HG02852 (cell line): ENCODE measurements at regions not wholly inside any gene's neighbourhood (a gene's known extent, or its start where the extent isn't known, plus 50 kb on each side); places are given as distances from the start of the nearest gene placed in this dataset.

Experiments
- ATAC-seq: cut with Tn5 transposase; IDR thresholded peaks from one replicate; pipeline ENCODE4 v1.9.1; 2021; ENCODE audit warnings: mild to moderate bottlenecking, moderate library complexity; ENCODE audit not compliant: unreplicated experiment

DNA sequence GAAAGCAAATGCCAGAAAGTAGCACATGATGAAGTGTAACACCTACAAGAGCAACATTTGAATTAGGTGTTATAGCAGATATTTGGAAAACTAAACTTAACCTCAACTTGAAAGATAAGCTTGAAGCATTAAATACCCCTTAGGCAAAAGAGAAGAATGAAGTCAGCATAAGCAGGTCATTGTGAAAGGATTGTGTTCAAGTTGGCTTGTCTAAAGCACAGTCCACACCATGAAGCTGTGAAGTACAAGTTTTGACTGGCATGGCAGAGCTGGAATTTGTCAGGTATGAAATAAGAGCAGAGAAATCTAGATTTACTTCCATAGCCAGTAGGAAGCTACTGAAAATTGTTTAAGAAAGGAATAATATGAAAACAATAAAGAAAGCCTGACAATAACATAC lies 480.3 kb upstream of the POT1 start:
- no peak for ATAC-seq

DNA sequence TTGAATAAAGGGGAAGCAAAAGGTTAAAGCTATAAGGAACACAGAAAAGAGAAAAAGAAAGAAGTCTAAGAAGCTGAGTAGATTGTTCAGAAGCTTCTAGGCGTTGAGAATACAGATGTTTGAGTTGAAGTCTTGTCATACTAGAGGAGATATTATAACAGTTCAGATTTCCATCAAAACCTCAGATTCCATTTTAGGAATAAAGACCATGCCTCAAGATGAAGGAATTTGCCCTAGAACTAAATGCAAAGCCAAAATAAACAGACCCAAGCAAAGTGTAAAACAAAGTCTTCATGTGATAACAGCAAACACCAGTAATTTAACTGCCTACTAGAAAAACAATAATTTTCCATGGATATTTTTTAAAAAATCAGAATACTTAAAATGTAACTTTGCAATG lies 476.5 kb upstream of the POT1 start:
- ATAC-seq, result no peak

DNA sequence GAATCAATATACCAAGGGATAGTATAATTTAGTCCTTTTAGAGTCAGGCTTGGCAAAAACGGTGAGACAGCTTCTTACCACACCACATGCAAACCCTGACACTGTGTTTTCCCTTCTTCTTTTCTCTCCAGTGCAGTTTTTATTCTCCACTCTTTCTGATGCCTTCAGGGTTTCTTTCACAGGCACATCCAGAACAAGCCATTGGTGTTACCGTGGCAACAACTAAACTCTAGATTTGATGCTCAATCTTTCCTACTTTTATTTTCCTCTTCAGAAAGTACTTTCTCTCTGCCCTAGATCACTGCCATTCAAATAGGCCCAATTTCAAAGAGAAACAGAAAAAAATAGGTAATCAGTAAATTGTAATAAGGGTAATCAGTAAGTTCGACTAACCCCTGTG lies 469.8 kb upstream of the POT1 start:
- no peak for ATAC-seq

DNA sequence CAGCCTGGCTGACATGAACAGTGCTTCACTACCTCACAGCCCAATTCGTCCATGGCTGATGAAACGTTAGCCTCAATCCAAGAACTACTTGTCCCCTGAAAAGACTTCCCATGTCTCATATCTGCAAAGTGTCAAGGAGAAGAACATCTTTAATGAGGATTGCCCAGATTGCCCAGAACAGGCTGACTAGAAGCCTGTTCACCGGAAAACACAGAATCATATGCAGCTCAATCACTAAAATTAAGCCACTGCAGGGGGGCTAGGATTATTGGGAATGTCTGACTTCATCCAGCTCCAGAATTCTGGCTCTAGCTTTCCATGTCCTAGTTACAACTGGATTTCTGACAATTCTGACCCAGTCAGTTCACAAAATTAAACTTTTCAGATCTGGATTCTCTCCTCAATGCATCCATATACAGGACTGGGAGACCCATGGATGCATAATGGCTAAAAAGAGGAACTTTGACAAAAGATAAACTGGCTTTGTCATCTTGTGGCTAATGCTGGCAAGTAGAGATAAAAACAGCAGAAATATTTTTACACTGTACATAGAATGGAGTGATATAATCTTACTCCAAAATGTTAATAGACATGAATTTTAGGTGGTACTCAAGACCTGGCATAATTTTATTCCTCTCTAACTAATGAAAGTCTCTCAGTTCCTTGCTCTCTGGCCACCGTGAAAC lies 467.0 kb upstream of the POT1 start:
- no peak for ATAC-seq

DNA sequence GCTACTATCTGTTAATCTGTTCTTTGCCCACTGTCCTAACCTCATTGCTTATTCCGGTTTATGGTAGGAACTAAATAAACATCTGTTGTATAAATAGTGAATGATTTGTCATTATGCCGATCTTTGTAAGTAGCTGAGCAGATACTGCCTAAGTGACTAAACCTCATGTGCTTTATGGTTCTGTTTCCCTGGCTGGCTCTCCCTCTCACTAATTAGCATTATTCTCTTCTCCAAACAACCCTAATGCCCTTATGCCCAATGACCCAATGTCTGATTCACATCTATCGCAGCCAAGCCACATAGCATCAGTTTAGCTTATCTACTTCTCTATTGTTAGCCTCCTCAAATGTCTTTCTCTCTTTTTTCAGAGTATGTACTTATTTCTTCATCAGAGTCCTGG lies 462.3 kb upstream of the POT1 start:
- no peak for ATAC-seq

DNA sequence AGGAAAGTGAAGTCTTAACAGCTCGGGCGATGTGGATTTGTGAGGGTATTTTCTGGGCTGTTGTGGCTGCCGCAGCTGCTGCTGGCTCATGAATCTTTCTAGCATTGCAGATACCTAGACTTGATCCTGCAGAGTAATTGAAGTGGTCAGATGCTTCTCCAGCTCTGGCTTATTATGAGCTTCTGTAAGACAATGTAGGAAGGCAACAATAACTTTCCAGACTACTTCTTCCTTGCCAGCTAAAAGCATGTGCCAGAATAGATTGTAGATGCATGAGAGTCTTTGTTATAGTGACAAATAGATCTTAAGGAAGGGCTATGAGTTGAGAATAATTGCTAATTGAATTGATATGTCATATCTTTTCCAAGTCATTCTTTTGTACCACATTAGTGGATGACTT lies 461.4 kb upstream of the POT1 start:
- no peak for ATAC-seq

DNA sequence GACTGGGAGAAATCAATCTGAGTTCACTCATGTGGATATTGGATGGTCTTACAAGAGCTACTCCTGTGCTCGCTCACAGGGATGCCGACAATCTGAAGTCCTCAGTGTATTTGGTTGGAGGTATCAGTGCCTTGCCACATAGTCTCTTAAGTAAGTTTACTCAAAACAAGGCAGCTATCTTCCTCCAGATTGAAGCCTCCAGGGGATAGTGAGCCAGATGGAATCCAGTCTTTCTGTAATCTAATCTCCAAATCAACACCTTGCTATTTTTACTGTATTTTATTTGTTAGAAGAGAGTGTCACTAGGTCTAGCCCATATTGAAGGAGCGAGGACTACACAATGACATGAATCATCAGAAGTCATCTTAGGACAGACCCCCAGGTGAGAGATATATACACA lies 456.6 kb upstream of the POT1 start:
- no peak for ATAC-seq

DNA sequence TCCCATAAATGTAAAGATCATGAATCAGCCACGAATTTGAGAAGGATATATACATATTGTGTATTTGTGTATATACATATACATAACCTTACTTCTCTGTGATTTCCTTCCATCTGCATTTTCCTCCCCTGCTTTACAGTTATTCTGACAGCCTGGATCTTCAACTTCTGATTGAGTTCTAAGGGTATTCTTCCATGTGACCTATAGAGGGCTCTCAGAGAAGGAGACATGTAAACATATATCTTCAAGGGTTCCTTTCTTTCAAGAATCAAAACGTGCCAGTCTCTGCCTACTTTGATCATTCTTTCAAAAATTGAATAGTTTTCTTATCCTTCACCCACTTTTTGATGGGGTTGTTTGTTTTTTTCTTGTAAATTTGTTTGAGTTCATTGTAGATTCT lies 453.7 kb upstream of the POT1 start:
- no peak for ATAC-seq

DNA sequence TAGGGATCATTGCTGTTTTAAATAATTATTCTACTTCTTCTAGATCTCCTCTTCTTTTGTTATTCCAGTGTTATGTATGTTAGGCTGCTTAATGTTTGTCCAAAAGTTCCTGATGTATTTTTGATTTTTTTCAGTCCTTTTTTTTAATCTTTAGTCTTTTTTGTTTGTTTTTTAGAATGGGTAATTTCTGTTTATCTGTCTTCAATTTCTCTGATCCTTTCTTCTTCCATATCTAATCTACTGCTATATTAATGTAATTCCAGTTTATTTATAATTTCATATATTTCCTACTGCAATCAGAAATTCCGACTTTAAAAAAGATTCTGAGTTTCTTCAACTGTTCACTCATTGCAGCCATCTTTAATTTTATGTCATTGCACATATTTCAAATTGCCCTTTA lies 452.8 kb upstream of the POT1 start:
- ATAC-seq, result no peak

DNA sequence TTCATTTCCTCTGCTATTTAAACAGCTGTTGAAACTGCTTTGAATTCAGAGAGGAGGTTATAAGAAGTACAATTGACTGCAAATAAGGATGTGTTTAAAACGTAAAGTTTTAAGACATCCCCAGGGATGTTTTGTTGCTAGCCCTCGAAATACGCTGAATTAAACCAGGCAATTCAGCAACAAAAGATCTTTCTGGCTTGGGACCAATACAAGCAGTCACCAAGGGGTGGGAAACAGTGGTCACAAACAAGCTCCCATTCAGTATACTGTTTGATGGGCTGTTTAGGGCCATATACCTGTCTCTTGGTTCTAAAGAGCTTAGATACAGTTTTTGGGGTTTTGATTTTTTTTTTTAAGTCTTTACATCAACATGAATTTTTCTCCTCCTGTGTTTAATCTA lies 446.3 kb upstream of the POT1 start:
- no peak for ATAC-seq

DNA sequence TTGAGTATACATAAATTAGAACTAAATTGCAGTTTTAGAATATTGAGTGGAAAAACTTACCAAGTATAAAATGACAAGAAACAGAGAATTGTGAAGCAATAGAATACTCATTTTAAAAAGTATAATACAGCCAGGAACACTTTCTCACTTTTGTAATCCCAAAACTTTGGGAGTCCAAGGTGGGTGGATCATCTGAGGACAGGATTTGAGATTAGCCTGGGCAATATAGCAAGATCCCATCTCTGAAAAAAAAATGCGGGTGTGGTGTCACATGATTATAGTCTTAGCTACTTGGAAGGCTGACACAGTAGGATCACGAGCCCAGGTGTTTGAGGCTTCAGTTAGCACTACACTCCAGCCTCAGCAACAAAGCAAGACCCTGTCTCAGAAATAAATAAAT lies 440.9 kb upstream of the POT1 start:
- ATAC-seq, result no peak

DNA sequence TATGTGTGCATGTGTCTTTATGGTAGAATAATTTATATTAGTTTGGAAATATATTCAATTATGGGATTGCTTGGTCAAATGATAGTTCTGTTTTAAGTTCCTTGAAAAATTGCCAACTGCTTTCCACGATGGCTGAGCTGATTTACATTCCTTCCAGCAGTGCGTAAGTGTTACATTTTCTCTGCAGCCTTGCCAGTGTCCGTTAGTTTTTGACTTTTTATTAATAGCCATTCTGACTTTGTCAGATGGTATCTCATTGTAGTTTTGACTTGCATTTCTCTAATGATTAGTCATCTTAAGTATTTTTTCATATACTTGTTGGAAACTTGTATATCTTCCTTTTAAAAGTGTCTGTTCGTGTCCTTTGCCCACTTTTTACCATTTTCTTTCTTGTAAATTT lies 434.2 kb upstream of the POT1 start:
- no peak for ATAC-seq

DNA sequence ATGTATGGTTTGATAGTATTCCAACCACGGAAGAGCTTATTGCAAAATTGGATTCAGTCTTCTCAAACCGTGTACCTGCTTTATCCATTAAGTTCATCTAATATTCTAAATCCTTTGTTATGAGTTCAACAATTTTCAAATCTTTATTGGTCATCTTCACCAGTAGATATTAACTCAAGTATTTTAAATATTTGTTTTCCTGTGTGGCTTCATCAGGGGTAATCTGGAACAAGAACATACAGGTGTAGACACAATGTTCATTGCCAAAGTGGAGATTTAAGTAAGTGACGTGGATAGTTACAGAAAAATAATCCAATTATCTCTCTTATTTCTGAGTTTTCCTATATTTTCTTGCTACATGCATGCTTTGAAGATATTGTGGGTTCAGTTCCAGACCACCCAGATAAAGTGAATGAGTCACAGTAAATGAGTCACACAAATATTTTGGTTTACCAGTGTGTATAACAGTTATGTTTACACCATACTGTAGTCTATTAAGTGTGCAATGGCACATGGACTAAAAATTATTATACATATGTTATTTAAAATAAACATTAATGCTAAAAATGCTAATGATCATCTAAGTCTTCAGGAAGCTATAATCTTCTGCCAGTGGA lies 429.0 kb upstream of the POT1 start:
- ATAC-seq, result no peak

DNA sequence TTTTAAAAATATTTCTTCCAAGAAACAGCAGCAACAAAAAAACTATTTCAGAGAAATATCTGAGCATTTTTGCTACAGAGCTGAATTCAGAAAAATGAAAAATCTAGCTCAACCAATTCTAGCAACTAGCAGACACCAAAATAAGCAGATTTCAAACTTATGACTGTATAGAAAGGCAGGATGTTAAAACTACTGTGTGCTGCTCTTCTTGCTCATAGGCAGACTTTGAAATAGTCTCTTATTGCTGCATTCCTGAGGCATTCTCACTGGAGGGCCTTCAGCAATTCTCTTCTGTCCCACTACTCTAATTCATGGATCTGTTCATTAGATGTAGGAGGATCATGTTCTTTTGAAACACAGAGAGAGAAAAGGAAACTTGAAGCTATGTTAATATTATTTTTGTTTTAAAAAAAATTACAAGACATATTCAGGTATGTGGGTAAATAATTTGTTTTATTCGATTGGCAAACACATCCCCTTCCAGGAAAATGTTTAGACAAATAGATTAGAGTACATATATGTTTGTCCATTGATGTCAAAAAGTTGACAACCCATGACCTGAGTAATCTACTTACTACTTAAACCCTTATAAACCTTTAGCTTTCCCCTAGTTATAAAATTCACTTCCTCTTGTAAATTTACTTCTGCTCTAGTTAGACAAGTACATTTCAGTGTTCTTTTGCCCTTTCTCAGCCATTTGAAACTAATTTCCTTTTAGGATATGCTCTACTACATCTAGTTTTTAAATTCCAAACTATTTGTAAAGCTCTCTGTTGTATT lies 428.2 kb upstream of the POT1 start:
- ATAC-seq, result no peak

DNA sequence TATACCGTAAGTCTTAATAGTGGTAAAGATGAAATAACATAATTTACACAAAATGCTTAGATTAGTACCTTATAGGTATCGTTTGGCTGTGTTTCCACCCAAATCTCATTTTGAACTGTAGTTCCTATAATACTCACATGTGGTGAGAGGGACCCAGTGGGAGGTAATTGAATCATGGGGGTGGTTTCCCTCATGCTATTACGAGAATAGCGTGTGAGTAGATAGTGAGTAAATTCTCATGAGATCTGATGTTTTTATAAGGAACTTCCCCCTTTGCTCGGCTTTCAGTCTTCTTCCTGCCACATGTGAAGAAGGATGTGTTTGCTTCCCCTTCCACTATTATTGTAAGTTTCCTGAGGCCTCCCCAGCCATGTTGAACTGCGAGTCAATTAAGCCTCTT lies 426.3 kb upstream of the POT1 start:
- peak; percentile 90 for ATAC-seq

DNA sequence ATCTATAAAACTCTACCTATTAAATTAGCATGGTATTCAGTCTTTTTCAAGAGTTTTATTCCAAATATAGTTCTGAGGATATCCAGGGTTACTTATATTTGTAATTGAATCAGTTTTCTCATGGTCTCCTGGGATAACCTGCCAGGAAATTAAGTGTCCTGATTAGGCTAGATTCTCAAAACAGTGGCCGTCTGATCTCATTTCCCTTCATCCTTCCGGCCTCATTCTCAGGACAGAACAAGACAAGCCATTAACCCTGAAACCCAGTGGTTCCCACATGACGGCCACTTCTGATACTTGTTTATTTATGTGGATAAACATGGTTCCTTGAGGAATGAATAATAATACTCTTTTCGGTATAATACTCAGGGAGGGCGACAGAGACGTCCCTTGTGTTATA lies 417.6 kb upstream of the POT1 start:
- ATAC-seq, result no peak

DNA sequence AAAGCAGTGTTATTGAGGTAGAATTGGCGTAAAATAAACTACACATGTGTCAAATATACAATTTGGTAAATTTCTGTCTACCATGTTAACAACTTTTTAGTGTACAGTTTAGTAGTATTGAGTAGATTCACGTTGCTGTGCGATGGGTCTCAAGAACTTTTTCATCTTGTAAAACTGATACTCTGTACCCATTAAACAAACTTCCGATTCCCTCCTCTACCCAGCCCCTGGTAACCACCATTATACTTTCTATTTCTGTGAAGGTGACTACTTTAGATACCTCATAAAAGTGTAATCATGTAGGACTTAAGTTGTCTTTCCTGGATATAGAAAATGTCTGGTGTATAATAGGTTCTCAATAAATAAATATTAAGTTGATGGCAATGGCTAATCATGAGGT lies 408.5 kb upstream of the POT1 start:
- ATAC-seq, result no peak

DNA sequence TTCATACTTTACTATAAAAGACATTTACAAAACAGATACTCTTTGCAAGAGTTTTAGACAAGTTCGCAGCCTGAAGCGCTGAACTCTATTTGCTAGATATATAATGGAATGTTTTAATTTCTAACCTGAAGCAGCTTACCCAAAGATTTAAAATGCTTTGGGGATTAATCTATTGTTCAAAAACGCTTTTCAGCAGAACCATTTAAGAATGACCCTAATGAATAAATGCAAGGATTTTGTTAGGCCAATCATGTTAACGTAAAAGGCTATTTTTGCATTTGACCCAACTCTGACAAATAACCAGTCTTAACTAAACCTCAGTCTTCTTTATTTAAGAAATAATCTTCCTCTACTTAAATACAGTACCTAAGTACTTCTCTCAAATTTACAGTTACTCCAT lies 406.7 kb upstream of the POT1 start:
- ATAC-seq, result no peak

DNA sequence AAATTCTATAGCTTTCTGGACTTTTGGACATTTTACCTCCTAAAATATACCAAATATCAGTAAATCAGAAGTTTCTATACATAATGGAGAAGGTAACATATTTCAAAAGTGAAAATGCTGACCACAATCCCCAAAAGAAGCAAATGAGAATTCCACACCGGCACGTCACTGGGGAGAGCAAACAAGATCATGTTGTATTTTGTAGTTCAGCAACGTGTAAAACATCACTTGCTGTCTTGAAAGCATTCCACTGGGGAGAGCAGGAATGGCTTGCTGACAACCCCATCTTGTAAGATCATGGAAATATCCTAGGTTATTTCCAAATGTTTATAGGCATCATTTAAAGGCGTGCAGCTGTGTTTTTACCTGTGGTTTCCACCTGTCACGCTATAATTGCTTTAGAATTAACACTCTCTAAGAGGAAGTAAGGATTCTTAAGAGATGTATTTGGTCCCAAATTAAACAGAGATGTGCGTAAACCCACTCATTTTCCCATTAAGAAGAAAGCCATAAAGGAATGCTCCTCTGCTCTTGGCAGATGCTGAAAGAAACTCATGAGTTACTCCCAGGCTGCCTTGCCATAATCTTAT lies 397.1 kb upstream of the POT1 start:
- ATAC-seq, result no peak

DNA sequence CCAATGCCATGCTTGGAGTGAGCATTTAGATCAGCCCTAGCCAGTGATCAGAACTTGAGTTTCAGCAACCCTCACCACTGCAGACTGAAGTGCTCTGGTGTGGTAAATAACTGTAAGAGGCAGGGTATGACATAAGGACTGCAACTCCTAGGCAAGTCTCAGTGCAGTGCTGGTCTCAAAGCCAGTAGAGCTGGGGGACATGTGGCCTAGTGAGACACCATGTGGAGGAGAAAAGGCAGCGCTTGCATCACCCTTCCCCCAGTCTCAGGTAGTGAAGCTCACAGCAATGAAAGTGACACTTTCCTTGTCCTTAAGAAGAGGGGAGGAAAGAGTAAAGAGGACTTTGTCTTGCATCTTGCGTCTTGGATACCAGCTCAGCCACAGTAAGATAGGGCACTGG lies 386.8 kb upstream of the POT1 start:
- ATAC-seq, result peak; percentile 50

DNA sequence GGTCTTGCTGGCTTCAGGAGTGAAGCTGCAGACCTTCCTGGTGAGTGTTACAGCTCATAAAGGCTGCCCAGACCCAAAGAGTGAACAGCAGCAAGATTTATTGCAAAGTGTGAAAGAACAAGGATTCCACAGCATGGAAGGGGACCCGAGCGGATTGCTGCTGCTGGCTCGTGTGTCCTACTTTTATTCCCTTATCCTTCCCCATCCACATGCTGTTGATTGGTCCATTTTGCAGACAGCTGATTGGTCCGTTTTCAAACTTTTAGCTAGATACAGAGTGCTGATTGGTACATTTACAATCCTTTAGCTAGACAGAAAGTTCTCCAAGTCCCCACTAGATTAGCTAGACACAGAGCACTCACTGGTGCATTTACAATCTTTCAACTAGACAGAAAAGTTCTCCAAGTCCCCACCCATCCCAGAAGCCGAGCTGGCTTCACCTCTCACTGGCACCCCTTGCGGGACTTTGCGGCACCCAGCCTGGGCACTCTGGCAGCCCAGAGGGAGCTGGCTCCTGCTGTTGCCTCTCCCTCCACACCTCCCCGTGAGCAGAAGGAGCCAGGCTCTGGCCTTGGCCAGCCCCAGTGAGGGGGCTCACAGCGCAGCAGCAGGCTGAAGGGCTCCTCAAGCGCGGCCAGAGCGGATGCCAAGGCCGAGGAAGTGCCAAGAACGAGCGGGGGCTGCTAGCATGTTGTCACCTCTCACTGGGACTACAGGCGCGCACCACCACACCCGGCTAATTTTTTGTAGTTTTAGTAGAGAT lies 369.6 kb upstream of the POT1 start:
- no peak for ATAC-seq
